SK-N-SH treated with all-trans-retinoic acid at 6 μM for 48 hours (cell line): ENCODE measurements at regions not wholly inside any gene's neighbourhood (a gene's known extent, or its start where the extent isn't known, plus 50 kb on each side); places are given as distances from the start of the nearest gene placed in this dataset.

Source experiments
- ATAC-seq: fragments of 200-7000 bp; cut with Tn5 transposase; 3 replicates; pipeline ENCODE4 v1.9.1; 2020; ENCODE audit warnings: mild to moderate bottlenecking, moderate library complexity
- ARNTL ChIP-seq: fragments of 450-650 bp; formaldehyde crosslinking; IDR thresholded peaks from 2 replicates; pipeline ENCODE4 v1.5.0; 2020; ENCODE audit warnings: low read depth, mild to moderate bottlenecking, moderate library complexity, borderline replicate concordance
- BACH2 ChIP-seq: fragments of 250-450 bp; sonication (Bioruptor Pico); IDR thresholded peaks from 2 replicates; pipeline ENCODE4 v1.9.0; 2021; ENCODE audit warnings: mild to moderate bottlenecking, borderline replicate concordance
- CSDC2 ChIP-seq: fragments of 250-450 bp; sonication (Bioruptor Pico); IDR thresholded peaks from 2 replicates; pipeline ENCODE4 v1.5.0; 2020; ENCODE audit warnings: mild to moderate bottlenecking, moderate library complexity
- ESRRG ChIP-seq: fragments of 250-450 bp; sonication (Bioruptor Pico); IDR thresholded peaks from 2 replicates; pipeline ENCODE4 v1.6.1; 2021; ENCODE audit warnings: mild to moderate bottlenecking
- GLIS3 ChIP-seq: fragments of 250-450 bp; sonication (Bioruptor Pico); IDR thresholded peaks from 2 replicates; pipeline ENCODE4 v1.5.0; 2020; ENCODE audit warnings: mild to moderate bottlenecking, moderate library complexity
- ISL1 ChIP-seq: fragments of 250-450 bp; sonication (Bioruptor Pico); IDR thresholded peaks from 2 replicates; pipeline ENCODE4 v2.1.2; 2022; ENCODE audit warnings: mild to moderate bottlenecking, moderate library complexity
- OSR1 ChIP-seq: fragments of 250-450 bp; sonication (Bioruptor Pico); IDR thresholded peaks from 2 replicates; pipeline ENCODE4 v1.8.0; 2022; ENCODE audit warnings: moderate library complexity, mild to moderate bottlenecking, inconsistent platforms
- PATZ1 ChIP-seq: fragments of 250-450 bp; sonication (Bioruptor Pico); IDR thresholded peaks from 2 replicates; pipeline ENCODE4 v1.8.0; 2020; ENCODE audit warnings: mild to moderate bottlenecking, moderate library complexity, borderline replicate concordance
- POU6F1 ChIP-seq: fragments of 250-450 bp; sonication (Bioruptor Pico); IDR thresholded peaks from 2 replicates; pipeline ENCODE4 v1.8.0; 2021; ENCODE audit warnings: low read depth, mild to moderate bottlenecking, moderate library complexity, borderline replicate concordance
- PPARA ChIP-seq: fragments of 250-450 bp; sonication (Bioruptor Pico); IDR thresholded peaks from 2 replicates; pipeline ENCODE4 v1.5.0; 2020; ENCODE audit warnings: mild to moderate bottlenecking, borderline replicate concordance
- RARB ChIP-seq: fragments of 250-450 bp; sonication (Bioruptor Pico); IDR thresholded peaks from 2 replicates; pipeline ENCODE4 v1.8.0; 2021; ENCODE audit warnings: mild to moderate bottlenecking, moderate library complexity
- SNAI2 ChIP-seq: fragments of 250-450 bp; sonication (Bioruptor Pico); IDR thresholded peaks from 2 replicates; pipeline ENCODE4 v1.5.0; 2020; ENCODE audit warnings: mild to moderate bottlenecking, moderate library complexity
- TCF4 ChIP-seq: fragments of 250-450 bp; sonication (Bioruptor Pico); IDR thresholded peaks from 2 replicates; pipeline ENCODE4 v1.8.0; 2021; ENCODE audit warnings: mild to moderate bottlenecking, moderate library complexity, borderline replicate concordance
- TOX ChIP-seq: fragments of 250-450 bp; sonication (Bioruptor Pico); IDR thresholded peaks from 2 replicates; pipeline ENCODE4 v1.8.0; 2021; ENCODE audit warnings: mild to moderate bottlenecking, moderate library complexity, borderline replicate concordance
- ZC3H10 ChIP-seq: fragments of 250-450 bp; sonication (Bioruptor Pico); IDR thresholded peaks from 2 replicates; pipeline ENCODE4 v1.5.1; 2021; ENCODE audit warnings: mild to moderate bottlenecking, moderate library complexity
- ZFP3 ChIP-seq: fragments of 250-450 bp; sonication (Bioruptor Pico); IDR thresholded peaks from 2 replicates; pipeline ENCODE4 v1.5.0; 2020; ENCODE audit warnings: mild to moderate bottlenecking, moderate library complexity
- ZFP30 ChIP-seq: fragments of 450-650 bp; formaldehyde crosslinking; IDR thresholded peaks from 2 replicates; pipeline ENCODE4 v1.5.0; 2022; ENCODE audit warnings: mild to moderate bottlenecking, moderate library complexity
- ZNF565 ChIP-seq: fragments of 450-650 bp; formaldehyde crosslinking; conservative IDR thresholded peaks from 2 replicates; pipeline ENCODE4 v1.5.0; 2020; ENCODE audit warnings: low read depth, mild to moderate bottlenecking, moderate library complexity
- ZNF8 ChIP-seq: fragments of 450-650 bp; formaldehyde crosslinking; IDR thresholded peaks from 2 replicates; pipeline ENCODE4 v1.5.0; 2020; ENCODE audit warnings: mild to moderate bottlenecking, moderate library complexity
- TF ChIP-seq, protein P1 (sequence below): fragments of 250-450 bp; sonication (Bioruptor Pico); IDR thresholded peaks from 2 replicates; pipeline ENCODE4 v1.5.1; 2020; ENCODE audit warnings: low read depth, mild to moderate bottlenecking, moderate library complexity
- TF ChIP-seq, protein P2 (sequence below): fragments of 250-450 bp; sonication (Bioruptor Pico); IDR thresholded peaks from 2 replicates; pipeline ENCODE4 v1.5.0; 2020; ENCODE audit warnings: mild to moderate bottlenecking, moderate library complexity
- TF ChIP-seq, protein P3 (sequence below): fragments of 250-450 bp; sonication (Bioruptor Pico); IDR thresholded peaks from 2 replicates; pipeline ENCODE4 v1.5.1; 2021; ENCODE audit warnings: mild to moderate bottlenecking, moderate library complexity

- ATAC-seq = no peak
- TF ChIP-seq PPARA (CRISPR knock-in tag) (no peak), GLIS3 (CRISPR knock-in tag) (no peak), RARB (CRISPR knock-in tag) (no peak), ZFP30 (CRISPR knock-in tag) (no peak), ESRRG (no peak), ZC3H10 (CRISPR knock-in tag) (no peak), ZNF8 (CRISPR knock-in tag) (no peak), OSR1 (no peak), ZNF565 (CRISPR knock-in tag) (no peak), PATZ1 (CRISPR knock-in tag) (no peak), SNAI2 (no peak)
- TF ChIP-seq, protein P1, sequence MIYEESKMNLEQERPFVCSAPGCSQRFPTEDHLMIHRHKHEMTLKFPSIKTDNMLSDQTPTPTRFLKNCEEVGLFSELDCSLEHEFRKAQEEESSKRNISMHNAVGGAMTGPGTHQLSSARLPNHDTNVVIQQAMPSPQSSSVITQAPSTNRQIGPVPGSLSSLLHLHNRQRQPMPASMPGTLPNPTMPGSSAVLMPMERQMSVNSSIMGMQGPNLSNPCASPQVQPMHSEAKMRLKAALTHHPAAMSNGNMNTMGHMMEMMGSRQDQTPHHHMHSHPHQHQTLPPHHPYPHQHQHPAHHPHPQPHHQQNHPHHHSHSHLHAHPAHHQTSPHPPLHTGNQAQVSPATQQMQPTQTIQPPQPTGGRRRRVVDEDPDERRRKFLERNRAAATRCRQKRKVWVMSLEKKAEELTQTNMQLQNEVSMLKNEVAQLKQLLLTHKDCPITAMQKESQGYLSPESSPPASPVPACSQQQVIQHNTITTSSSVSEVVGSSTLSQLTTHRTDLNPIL = no peak
Measured at GRCh38 chr4:62470421-62470983, 1270.4 kb downstream of the ADGRL3 start.

- no peak for ATAC-seq
- TF ChIP-seq SNAI2 (no peak), TCF4 (no peak), BACH2 (no peak), ISL1 (CRISPR knock-in tag) (no peak), ZC3H10 (CRISPR knock-in tag) (no peak), GLIS3 (CRISPR knock-in tag) (no peak), ARNTL (CRISPR knock-in tag) (no peak), POU6F1 (CRISPR knock-in tag) (no peak), PPARA (CRISPR knock-in tag) (no peak), TOX (CRISPR knock-in tag) (no peak), ZNF8 (CRISPR knock-in tag) (no peak), ZFP3 (CRISPR knock-in tag) (no peak), ESRRG (no peak), PATZ1 (CRISPR knock-in tag) (no peak), OSR1 (no peak), CSDC2 (CRISPR knock-in tag) (no peak), RARB (CRISPR knock-in tag) (no peak)
- TF ChIP-seq, protein P2, sequence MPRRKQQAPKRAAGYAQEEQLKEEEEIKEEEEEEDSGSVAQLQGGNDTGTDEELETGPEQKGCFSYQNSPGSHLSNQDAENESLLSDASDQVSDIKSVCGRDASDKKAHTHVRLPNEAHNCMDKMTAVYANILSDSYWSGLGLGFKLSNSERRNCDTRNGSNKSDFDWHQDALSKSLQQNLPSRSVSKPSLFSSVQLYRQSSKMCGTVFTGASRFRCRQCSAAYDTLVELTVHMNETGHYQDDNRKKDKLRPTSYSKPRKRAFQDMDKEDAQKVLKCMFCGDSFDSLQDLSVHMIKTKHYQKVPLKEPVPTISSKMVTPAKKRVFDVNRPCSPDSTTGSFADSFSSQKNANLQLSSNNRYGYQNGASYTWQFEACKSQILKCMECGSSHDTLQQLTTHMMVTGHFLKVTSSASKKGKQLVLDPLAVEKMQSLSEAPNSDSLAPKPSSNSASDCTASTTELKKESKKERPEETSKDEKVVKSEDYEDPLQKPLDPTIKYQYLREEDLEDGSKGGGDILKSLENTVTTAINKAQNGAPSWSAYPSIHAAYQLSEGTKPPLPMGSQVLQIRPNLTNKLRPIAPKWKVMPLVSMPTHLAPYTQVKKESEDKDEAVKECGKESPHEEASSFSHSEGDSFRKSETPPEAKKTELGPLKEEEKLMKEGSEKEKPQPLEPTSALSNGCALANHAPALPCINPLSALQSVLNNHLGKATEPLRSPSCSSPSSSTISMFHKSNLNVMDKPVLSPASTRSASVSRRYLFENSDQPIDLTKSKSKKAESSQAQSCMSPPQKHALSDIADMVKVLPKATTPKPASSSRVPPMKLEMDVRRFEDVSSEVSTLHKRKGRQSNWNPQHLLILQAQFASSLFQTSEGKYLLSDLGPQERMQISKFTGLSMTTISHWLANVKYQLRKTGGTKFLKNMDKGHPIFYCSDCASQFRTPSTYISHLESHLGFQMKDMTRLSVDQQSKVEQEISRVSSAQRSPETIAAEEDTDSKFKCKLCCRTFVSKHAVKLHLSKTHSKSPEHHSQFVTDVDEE (CRISPR knock-in tag) = no peak
- TF ChIP-seq, protein P3, sequence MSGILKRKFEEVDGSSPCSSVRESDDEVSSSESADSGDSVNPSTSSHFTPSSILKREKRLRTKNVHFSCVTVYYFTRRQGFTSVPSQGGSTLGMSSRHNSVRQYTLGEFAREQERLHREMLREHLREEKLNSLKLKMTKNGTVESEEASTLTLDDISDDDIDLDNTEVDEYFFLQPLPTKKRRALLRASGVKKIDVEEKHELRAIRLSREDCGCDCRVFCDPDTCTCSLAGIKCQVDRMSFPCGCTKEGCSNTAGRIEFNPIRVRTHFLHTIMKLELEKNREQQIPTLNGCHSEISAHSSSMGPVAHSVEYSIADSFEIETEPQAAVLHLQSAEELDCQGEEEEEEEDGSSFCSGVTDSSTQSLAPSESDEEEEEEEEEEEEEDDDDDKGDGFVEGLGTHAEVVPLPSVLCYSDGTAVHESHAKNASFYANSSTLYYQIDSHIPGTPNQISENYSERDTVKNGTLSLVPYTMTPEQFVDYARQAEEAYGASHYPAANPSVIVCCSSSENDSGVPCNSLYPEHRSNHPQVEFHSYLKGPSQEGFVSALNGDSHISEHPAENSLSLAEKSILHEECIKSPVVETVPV = no peak
- TF ChIP-seq, protein P1 = no peak
Measured at GRCh38 chr4:62470020-62470419, 1269.9 kb downstream of the ADGRL3 start.
